ENCODE measurements at regions not wholly inside any gene's neighbourhood (a gene's known extent, or its start where the extent isn't known, plus 50 kb on each side); places are given as distances from the start of the nearest gene placed in this dataset.

DNA sequence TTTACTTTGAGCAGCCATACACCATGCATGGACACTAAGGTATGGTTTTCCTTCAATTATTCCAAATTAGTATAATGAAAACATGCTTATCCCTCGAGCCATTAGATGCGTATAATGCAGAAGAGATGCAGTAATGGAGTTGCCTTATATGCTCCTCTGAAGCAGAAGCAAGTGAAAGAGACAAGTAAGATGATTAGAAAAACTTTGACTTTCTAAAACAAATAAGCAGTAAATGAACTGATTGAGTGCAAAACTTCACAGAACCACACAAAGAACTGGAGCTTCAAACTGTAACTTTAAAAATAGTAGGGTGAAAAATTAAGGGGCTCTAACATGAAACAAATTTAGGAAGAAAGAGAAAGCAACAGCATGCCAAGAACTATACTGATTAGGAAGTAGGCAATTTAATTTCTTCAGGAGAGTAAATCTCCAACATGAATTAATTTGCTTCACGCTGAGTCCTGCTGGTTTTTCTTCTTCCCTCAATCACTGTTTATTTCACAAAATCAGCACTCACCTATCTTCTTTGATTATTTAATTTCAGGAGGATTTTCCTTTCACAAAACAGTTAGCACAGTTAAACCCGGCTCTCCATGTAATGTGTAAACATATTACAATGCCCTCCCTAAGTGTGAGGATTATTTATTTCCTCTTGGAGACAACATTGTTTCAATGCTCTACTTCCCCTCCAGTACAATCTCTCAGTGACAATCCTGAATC is 90.3 kb upstream of the PAM start:
- TF ChIP-seq POLR2A (IDR thresholded peaks at IDR 0.05), result no peak
- TF ChIP-seq, protein P1, sequence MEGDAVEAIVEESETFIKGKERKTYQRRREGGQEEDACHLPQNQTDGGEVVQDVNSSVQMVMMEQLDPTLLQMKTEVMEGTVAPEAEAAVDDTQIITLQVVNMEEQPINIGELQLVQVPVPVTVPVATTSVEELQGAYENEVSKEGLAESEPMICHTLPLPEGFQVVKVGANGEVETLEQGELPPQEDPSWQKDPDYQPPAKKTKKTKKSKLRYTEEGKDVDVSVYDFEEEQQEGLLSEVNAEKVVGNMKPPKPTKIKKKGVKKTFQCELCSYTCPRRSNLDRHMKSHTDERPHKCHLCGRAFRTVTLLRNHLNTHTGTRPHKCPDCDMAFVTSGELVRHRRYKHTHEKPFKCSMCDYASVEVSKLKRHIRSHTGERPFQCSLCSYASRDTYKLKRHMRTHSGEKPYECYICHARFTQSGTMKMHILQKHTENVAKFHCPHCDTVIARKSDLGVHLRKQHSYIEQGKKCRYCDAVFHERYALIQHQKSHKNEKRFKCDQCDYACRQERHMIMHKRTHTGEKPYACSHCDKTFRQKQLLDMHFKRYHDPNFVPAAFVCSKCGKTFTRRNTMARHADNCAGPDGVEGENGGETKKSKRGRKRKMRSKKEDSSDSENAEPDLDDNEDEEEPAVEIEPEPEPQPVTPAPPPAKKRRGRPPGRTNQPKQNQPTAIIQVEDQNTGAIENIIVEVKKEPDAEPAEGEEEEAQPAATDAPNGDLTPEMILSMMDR (IDR thresholded peaks at IDR 0.05), result no peak
